HUDEP-2 (cell line): ENCODE measurements at regions not wholly inside any gene's neighbourhood (a gene's known extent, or its start where the extent isn't known, plus 50 kb on each side); places are given as distances from the start of the nearest gene placed in this dataset.

Experiments
- DNase-seq, 76 experiments: peaks; one replicate each; lab custom pipeline; 2025; ENCODE audit not compliant: unreplicated experiment in 76 of 76; lab: John Stamatoyannopoulos, UW

DNA sequence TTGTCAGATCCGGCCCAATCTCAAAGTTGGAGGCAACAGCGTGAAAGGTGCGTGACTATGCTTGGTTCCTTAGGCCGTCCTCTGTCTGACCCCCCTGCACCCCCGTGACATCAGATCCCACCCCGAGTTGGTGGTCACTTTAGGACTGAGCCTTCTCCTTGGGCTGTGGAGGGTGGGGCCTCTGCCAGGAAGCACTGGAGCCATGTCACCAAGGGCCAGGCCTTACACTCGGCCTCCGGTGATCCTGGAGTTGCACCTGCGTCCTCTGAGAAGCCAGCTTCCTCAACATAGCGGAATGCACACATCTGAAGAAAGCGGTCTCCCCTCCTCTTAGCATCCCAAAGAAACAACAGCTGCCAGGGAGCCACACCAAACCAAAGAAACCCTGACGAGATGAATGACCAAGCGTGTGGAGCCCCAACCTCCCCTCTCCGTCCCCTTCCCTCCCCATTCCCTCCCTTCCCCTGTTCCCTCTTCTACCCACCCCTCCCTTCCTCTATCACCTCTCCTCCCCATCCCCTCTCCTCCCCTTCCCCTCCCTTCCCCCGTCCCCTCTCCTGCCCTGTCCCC, 182.6 kb downstream of the TTLL2 start:
- no peak for DNase-seq

- DNase-seq, result no peak
These were observed 184.3 kb downstream of the TTLL2 start for GRCh38 chr6:167508919-167509852.

GRCh38 chr6:167509853-167510220, 185.0 kb downstream of the TTLL2 start:
- DNase-seq, result no peak

- DNase-seq, result no peak
These were observed 185.8 kb downstream of the TTLL2 start for GRCh38 chr6:167510648-167511047.

DNA sequence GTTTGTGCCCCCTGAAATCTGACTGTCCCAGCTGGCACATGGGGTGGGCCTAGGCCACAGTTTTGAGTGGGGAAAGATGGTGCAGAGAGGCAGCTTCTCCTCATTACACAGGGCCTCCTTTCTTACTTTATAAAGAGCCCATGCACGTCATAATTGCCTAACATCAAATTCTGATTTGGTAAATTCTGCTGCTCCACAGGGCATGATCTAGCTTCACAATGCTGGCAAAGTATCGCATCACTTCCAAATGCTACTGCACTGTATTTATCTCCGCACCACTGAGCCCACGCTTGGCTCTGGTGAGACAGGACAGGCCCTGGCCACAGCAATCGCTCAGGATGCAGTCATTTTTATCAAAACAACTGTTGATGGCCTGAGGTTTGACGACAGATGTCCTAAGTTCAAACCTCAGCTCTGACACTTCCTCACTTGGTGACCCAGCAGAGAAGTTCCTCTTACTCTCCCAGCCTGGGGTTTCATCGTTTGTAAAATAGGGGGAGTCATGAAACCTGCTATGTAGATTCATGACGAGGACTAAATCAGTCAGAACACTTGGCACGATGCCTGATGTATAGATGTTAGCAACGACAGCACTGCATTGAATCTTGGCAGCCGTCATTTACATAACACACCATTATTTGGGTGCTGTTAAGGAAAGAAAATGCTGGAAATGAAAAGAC, 187.9 kb downstream of the TTLL2 start:
- no peak for DNase-seq

- DNase-seq, result no peak
These were observed 188.9 kb downstream of the TTLL2 start for GRCh38 chr6:167513778-167514177.

GRCh38 chr6:167514524-167514923, 189.6 kb downstream of the TTLL2 start:
- no peak for DNase-seq

DNA sequence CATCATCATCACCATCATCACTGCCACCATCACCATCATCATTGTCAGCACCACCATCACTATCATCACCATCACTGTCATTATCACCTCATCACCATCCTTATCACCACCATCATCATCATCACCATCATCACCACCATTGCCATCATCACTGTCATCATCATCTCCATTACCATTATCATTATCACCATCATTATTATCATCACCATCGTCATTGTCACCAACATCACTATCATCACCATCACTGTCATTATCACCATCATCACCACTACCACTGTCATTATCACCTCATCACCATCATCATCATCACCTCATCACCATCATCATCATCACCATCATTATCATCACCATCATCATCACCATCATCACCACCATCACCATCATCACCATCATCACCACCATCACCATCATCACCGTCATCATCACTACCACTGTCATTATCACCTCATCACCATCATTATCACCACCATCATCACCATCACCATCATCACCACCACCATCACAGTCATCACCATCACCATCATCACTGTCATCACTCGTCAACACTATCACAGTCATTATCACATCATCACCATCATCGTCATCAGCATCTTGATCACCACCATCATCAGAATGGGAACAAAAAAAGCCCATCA, 191.1 kb downstream of the TTLL2 start:
- no peak for DNase-seq

DNA sequence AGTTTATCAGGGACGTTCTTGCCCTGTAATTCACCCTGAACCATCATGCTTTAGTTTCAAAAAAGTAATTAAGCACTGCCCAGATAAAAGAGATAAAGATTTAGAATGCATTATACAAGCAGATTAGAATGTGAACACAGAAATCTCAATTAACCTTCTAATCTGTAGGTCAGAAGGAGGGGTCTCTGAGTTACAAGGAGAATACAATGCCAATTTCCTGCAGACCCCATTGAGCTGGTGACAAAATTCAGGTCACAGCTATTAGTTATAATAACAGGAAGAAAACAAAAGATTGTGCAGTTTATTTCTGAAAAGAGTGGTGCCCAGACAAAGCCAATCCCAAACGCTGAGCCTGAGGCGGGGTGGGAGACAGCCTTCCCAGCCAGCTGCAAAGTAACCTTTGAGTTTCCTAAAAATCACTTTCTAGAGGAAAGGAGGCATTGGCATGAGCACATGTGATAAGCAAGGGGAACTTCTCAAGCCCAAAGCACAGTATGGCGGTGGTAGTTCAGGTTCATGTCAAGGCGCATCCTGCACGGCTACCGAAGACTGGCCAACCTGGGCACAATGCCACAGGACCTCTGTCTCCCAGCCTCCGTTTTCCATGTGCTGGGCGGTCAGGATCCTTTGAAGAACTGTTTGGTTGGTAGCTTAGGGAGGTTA, 192.5 kb downstream of the TTLL2 start:
- DNase-seq, result no peak

- DNase-seq, result no peak
These were observed 198.5 kb downstream of the TTLL2 start for GRCh38 chr6:167523426-167523825.

DNA sequence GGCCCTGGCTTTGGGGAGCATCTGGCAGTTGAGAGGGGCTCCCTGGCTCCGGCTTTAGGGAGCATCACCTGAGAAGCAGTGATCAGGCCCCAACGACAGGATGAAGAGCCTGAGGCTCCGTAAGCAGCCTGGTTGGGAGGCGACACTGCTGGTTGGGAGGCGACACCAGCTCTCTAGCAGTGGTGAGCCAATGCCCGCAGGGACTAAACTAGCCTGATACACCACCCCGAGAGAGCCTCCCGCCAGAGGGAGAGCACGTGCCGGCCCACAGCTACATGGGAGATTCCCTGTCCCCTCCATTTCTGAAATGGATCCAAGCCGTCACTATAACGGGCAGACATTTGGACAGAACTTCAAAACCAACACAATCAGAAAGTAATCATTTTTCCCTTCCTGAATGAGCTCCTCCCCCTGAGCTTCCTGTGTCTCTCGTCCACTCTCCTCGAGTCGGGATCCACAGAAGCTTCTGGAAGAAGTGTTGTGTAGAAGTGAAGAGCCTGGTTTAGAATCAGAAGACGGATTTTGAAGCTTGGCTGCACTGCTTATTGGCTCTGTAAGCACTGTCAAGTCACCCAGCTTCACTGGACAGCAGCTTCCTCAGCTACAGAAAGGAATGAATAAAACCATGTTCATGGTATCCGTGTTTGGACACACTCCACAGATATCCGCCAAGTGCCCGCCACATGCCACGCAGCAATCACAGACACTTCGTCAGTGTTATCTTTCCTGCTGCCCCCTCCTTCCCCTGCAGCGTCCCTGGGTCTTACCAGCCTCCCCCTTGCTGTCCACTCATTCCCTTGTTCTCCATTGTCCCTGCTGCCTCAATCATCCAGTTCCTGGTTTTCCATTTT, 199.6 kb downstream of the TTLL2 start:
- no peak for DNase-seq

DNA sequence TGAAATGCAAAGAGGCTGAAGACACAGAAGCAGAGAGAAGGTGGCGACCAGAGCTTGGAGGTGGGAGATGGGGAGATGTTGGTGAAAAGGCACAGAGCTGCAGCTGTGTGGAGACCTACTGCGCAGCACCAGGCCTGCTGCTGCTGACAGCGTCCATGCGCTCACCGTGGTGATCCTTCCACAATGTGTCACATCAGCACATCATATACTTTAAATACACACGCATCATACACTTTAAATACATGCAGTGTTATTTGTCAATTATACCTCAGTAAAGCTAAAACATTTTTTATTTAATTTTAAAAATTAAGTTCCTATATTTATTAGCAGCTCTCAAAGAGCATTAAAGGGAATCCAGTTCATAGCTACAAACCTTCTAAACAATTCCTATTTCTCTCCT, 200.9 kb downstream of the TTLL2 start:
- no peak for DNase-seq

GRCh38 chr6:167526465-167527368, 201.8 kb downstream of the TTLL2 start:
- DNase-seq, result no peak

- no peak for DNase-seq
These were observed 203.4 kb downstream of the TTLL2 start for GRCh38 chr6:167528239-167528638.

DNA sequence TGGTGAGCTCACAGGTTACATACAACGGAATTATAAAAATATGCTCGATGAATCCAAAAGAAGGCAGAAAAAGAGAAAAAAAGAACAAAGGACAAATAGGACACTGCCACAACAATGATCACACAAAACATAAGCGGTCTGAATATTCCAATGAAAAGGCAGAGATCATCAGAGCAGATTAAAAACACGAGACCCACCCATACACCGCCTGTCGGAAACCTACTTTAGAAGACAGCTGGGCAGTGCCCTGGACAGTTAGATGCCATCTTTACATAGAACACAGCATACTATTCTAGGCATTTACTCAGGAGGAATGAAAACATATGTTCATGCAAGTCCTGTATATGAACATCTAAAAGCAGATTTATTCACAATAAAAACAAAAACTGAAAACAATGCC, 204.1 kb downstream of the TTLL2 start:
- DNase-seq, result no peak

GRCh38 chr6:167529444-167530335, 204.8 kb downstream of the TTLL2 start:
- no peak for DNase-seq

DNA sequence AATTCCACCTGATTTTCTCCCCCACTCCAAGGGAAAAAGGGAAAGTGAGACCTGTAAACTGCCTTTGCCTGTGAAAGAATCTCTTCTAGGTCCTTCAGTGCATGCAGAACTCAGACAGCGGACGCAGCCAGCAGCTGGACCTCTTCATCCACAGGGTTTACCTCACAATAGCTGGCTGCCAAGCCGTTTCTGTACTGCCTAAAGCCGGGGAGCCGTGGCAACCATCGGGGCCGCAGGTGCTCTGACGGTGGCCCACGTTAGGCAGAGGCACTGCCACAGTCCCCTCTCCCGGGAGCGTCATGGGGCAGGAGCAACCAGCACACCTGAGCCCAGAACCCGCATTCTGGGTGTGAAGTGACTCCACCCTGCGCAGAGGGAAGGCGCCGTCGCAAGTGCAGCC, 206.1 kb downstream of the TTLL2 start:
- DNase-seq, result no peak
